Common myeloid progenitor, CD34-positive (primary cell): ENCODE measurements at regions not wholly inside any gene's neighbourhood (a gene's known extent, or its start where the extent isn't known, plus 50 kb on each side); places are given as distances from the start of the nearest gene placed in this dataset.
A peak's percentile ranks its signal among the peaks of the same experiment; 100 is the strongest.
"Not testable (repeated sequence)": the region's sequence is repeated elsewhere in the genome, so short reads cannot be mapped to it uniquely, and the experiment has no call there.

ENCODE experiments used
- CTCF ChIA-PET: fragments of 350-600 bp; sonication (Branson Sonifier 250); formaldehyde crosslinking; loops from one replicate; lab custom pipeline; 2021; ENCODE audit warnings: antibody characterized with exemption; lab: Charles Lee
- POLR2A ChIA-PET: fragments of 350-600 bp; sonication (Branson Sonifier 250); formaldehyde crosslinking; loops from one replicate; lab custom pipeline; 2021; ENCODE audit warnings: antibody characterized with exemption; lab: Charles Lee
- DNase-seq, 3 donors: peaks; one replicate each; pipeline versions ENCODE4 v3.0.0 to v3.0.0-alpha.2; 2013
- H3K27ac ChIP-seq, 2 experiments: 1 replicate in 1 of 2; 2 replicates in 1 of 2; pipeline ENCODE4 v1.7.0; 2013; ENCODE audit warnings: inconsistent platforms in 2 of 2, low read length in 2 of 2, mild to moderate bottlenecking in 2 of 2, low read depth in 1 of 2, moderate library complexity in 1 of 2; ENCODE audit not compliant: severe bottlenecking in 2 of 2, insufficient read depth in 1 of 2, poor library complexity in 1 of 2
- H3K27me3 ChIP-seq, 5 experiments: replicated peaks in 2 of 5; 1 replicate in 3 of 5; 2 replicates in 2 of 5; pipeline versions ENCODE4 v1.6.1 to v1.7.0; 2013; ENCODE audit warnings: low read length in 4 of 5, mild to moderate bottlenecking in 2 of 5, moderate library complexity in 2 of 5, inconsistent platforms in 1 of 5; ENCODE audit not compliant: insufficient read depth in 5 of 5, control insufficient read depth in 4 of 5
- H3K36me3 ChIP-seq, 4 experiments: 1 replicate in 2 of 4; 2 replicates in 2 of 4; pipeline versions ENCODE4 v1.6.1 to v1.7.0; 2013; ENCODE audit warnings: low read length in 3 of 4, control low read depth in 1 of 4, mild to moderate bottlenecking in 1 of 4; ENCODE audit not compliant: control insufficient read depth in 4 of 4, insufficient read depth in 4 of 4
- H3K4me1 ChIP-seq, 4 experiments: 1 replicate in 3 of 4; 2 replicates in 1 of 4; pipeline versions ENCODE4 v1.6.1 to v1.7.1; 2013; ENCODE audit warnings: low read length in 3 of 4, mild to moderate bottlenecking in 3 of 4, control low read depth in 1 of 4, inconsistent platforms in 1 of 4, moderate library complexity in 1 of 4; ENCODE audit not compliant: control insufficient read depth in 4 of 4, insufficient read depth in 4 of 4; ENCODE audit errors: control extremely low read depth in 1 of 4
- H3K4me3 ChIP-seq, 7 experiments: 1 replicate in 4 of 7; 2 replicates in 3 of 7; pipeline versions ENCODE4 v1.5.1 to v1.7.0; 2013; ENCODE audit warnings: mild to moderate bottlenecking in 7 of 7, low read length in 6 of 7, moderate library complexity in 6 of 7, inconsistent platforms in 2 of 7, low read depth in 2 of 7, control low read depth in 1 of 7; ENCODE audit not compliant: insufficient read depth in 4 of 7, control insufficient read depth in 1 of 7; ENCODE audit errors: extremely low read depth in 1 of 7
- H3K9me3 ChIP-seq, 5 experiments: 1 replicate in 4 of 5; 2 replicates in 1 of 5; pipeline versions ENCODE4 v1.6.1 to v1.7.1; 2013; ENCODE audit warnings: low read length in 4 of 5, mild to moderate bottlenecking in 2 of 5, inconsistent platforms in 1 of 5, low read depth in 1 of 5, moderate library complexity in 1 of 5; ENCODE audit not compliant: control insufficient read depth in 4 of 5, insufficient read depth in 2 of 5; ENCODE audit errors: control extremely low read depth in 1 of 5
- WGBS: methylation state at CpG from one replicate; pipeline ENCODE4 v1.1.5; 2013; ENCODE audit not compliant: insufficient coverage; 5-methylcytosine and 5-hydroxymethylcytosine counted together

DNA sequence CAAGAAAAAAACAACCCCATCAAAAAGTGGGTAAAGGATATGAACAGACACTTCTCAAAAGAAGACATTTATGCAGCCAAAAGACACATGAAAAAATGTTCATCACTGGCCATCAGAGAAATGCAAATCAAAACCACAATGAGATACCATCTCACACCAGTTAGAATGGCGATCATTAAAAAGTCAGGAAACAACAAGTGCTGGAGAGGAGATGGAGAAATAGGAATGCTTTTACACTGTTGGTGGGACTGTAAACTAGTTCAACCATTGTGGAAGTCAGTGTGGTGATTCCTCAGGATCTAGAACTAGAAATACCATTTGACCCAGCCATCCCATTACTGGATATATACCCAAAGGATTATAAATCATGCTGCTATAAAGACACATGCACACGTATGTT is 467.2 kb upstream of the RUNX1 start:
- H3K27ac ChIP-seq, H3K4me3 ChIP-seq, H3K27me3 ChIP-seq, CTCF ChIA-PET, H3K4me1 ChIP-seq, H3K9me3 ChIP-seq, H3K36me3 ChIP-seq, DNase-seq, POLR2A ChIA-PET: not testable (repeated sequence)
- no CpG with 5 or more reads among the region's 2 CpGs for WGBS

DNA sequence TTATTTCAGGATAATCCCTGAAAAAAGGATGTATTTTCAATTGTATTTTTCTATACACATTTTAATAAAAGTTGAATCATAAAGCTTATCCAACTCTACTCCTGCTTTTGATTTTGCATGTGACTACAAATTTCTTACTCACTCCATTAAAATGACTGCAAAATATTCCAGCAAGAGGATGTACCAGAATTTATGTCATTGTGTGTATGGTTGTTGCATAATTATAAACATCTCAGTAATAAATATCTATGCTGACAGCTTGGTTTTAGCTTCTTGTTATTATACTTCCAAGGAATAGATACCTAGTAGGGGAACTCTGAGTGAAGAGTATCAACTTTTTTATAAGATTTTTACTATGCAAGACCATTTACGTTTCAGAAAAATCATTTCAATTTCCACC is 463.2 kb upstream of the RUNX1 start:
- peaks cover 19 to 27% (median 25%) of the 10 kb centered on the region in 4 experiments for H3K4me1 ChIP-seq
- ChIA-PET POLR2A (interaction anchor here (0.6 kb wide), 1 partner anchor 465 kb away, joined by 3 read pairs; no protein-coding TSS in a partner anchor), CTCF (interaction anchor here (0.7 kb wide), 1 partner anchor 17 kb away, joined by 3 read pairs; no protein-coding TSS in a partner anchor)
- no peak overlapping the region for H3K4me3 ChIP-seq
- WGBS = no CpG with 5 or more reads among the region's 1 CpG
- no peaks in the 10 kb centered on the region for H3K27me3 ChIP-seq
- no peak for DNase-seq
- H3K36me3 ChIP-seq = no peaks in the 10 kb centered on the region
- no peaks in the 10 kb centered on the region for H3K9me3 ChIP-seq
- H3K27ac ChIP-seq = no peak overlapping the region

DNA sequence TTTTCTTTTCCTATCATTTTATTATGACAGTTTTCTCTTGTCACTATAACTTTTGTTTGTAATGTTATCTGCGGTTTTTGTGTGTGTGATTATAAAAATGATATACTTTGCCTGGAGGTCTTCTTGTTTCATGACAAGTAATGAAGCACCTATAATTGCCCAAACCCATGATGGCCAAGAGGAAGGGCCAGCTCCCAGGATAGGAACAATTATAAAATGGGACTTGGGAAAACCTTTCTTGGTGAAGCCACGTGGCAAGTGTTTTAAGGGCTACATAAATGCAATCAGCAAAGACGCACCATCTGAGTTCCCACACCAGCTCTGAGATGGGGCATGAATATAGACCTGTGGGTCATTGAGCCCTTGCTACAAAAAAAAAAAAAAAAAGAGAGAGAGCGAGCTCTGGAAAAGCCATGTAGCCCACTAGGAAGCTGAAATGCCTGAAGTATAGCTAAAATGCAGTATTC is 462.6 kb upstream of the RUNX1 start:
- DNase-seq = peak in 1 of 3 donors; percentile 27
- 100% methylated on average over 3 of the region's 4 CpGs for WGBS
- no peak overlapping the region for H3K4me3 ChIP-seq
- no peak overlapping the region for H3K27ac ChIP-seq
- POLR2A ChIA-PET = no interaction called here
- CTCF ChIA-PET = interaction anchor here (0.7 kb wide), 1 partner anchor 18 kb away, joined by 3 read pairs; no protein-coding TSS in a partner anchor
- H3K36me3 ChIP-seq = no peaks in the 10 kb centered on the region
- peaks cover 25 to 33% (median 29%) of the 10 kb centered on the region in 4 experiments for H3K4me1 ChIP-seq
- H3K27me3 ChIP-seq = no peaks in the 10 kb centered on the region
- H3K9me3 ChIP-seq = no peaks in the 10 kb centered on the region

- Histone ChIP-seq H3K27ac (no peak overlapping the region), H3K4me3 (no peak overlapping the region), H3K4me1 (peaks cover 31 to 39% (median 35%) of the 10 kb centered on the region in 4 experiments), H3K36me3 (no peaks in the 10 kb centered on the region), H3K9me3 (no peaks in the 10 kb centered on the region), H3K27me3 (no peaks in the 10 kb centered on the region)
- WGBS = 100% methylated on average over 3 of the region's 6 CpGs
- ChIA-PET CTCF (no interaction called here), POLR2A (no interaction called here)
- DNase-seq = no peak
Observed at GRCh38 chr21:35510957-35511695, 462.0 kb upstream of the RUNX1 start.

DNA sequence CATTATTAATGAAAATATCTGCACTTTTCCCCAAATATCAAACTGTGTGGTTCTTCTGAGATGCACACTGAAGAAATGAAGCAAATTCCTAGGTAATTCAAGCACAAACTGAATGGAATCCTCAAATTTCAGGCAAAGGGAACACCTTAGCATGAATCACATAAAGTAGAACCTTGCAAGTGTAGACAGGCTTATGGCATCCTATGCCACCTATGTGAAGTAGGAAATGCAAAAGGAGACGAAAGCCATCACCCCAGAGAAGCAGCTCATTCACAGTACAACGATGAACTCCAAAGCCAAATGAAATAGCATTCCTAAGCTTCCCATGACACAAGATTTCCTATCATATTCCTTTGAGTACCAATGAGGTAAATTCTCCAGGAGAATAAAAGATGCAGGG is 461.2 kb upstream of the RUNX1 start:
- Histone ChIP-seq H3K9me3 (no peaks in the 10 kb centered on the region), H3K4me3 (no peak overlapping the region), H3K27me3 (no peaks in the 10 kb centered on the region), H3K36me3 (no peaks in the 10 kb centered on the region), H3K27ac (no peak overlapping the region), H3K4me1 (peaks cover 34 to 47% (median 37%) of the 10 kb centered on the region in 4 experiments)
- ChIA-PET POLR2A (no interaction called here), CTCF (no interaction called here)
- WGBS = 100% methylated on average over 2 of the region's 2 CpGs
- DNase-seq = no peak

DNA sequence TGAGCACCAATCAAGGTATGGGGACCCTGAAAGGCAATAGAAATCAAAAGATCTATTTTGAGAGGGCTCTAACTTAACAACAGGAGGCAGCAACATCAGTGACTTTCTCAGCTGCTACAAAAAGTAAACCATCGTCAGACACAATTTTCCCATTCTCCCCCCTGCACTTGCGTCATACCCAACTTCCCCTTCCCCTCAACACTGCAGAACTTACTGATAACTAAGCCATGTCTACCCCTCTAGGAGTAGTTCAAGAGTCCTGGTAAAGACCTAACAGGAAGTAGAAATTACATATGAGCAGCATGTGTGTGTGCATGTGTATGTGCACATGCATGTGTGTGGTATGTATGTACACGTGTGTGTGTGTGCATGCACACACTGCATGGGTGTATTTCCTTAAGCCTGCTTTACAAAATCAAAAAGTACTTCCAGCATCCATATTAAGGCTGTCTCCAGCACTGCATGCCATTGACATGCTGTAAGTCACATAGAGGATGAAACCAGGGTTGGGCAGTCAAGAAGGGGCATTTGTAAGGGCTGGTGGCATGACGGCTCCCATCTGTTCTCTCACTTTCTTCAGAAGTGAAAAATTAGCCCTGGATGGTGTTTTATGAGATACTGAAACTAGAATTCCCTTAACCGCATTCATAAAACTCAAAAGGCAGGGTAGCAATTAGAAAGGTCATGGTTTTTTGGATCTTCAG is 460.1 kb upstream of the RUNX1 start:
- Histone ChIP-seq H3K9me3 (no peaks in the 10 kb centered on the region), H3K27me3 (no peaks in the 10 kb centered on the region), H3K4me3 (peak overlapping the region in 1 of 7 experiments; percentile 6), H3K36me3 (no peaks in the 10 kb centered on the region), H3K27ac (peak overlapping the region in 1 of 2 experiments; percentile 16), H3K4me1 (peaks cover 43 to 58% (median 47%) of the 10 kb centered on the region in 4 experiments)
- peak; percentile 78 to 90 (median 89) for DNase-seq
- WGBS = 39% methylated on average over 2 of the region's 5 CpGs
- POLR2A ChIA-PET = no interaction called here
- CTCF ChIA-PET = interaction anchor here (0.6 to 2.2 kb wide), 7 partner anchors 9 to 762 kb away, joined by 3 to 7 read pairs (median 4); no protein-coding TSS in a partner anchor
